Mesendoderm (in vitro differentiated cells): ENCODE measurements at regions not wholly inside any gene's neighbourhood (a gene's known extent, or its start where the extent isn't known, plus 50 kb on each side); places are given as distances from the start of the nearest gene placed in this dataset.

Experiments
- DNase-seq: peaks from one replicate; pipeline ENCODE4 v3.0.0; 2013
- H2AK5ac ChIP-seq: 2 replicates; pipeline ENCODE4 v1.6.1; 2013; ENCODE audit warnings: low read length, inconsistent platforms
- H2BK120ac ChIP-seq: 2 replicates; pipeline ENCODE4 v1.6.1; 2013; ENCODE audit warnings: low read depth, mild to moderate bottlenecking, low read length, moderate library complexity, mixed read lengths
- H2BK15ac ChIP-seq: replicated peaks from 2 replicates; pipeline ENCODE4 v1.6.1; 2013; ENCODE audit warnings: low read depth, mild to moderate bottlenecking, moderate library complexity
- H2BK5ac ChIP-seq: 2 replicates; pipeline ENCODE4 v1.6.1; 2013; ENCODE audit warnings: low read length, inconsistent platforms
- H3K18ac ChIP-seq: 2 replicates; pipeline ENCODE4 v1.6.1; 2013; ENCODE audit warnings: mild to moderate bottlenecking, low read length, mixed read lengths
- H3K23ac ChIP-seq: one replicate; pipeline ENCODE4 v1.6.1; 2013; ENCODE audit warnings: low read length
- H3K27ac ChIP-seq: 2 replicates; pipeline ENCODE4 v1.5.1; 2013; ENCODE audit warnings: low read depth, mild to moderate bottlenecking, inconsistent platforms, low read length, moderate library complexity
- H3K27me3 ChIP-seq: 2 replicates; pipeline ENCODE4 v1.6.1; 2013; ENCODE audit warnings: low read length, control low read depth, mild to moderate bottlenecking, inconsistent platforms; ENCODE audit not compliant: insufficient read depth, poor library complexity
- H3K36me3 ChIP-seq: 2 replicates; pipeline ENCODE4 v1.6.1; 2013; ENCODE audit warnings: low read length, inconsistent platforms; ENCODE audit not compliant: control insufficient read depth, insufficient read depth
- H3K4ac ChIP-seq: one replicate; pipeline ENCODE4 v1.6.1; 2013; ENCODE audit warnings: low read depth, mild to moderate bottlenecking, low read length, moderate library complexity
- H3K4me1 ChIP-seq: 2 replicates; pipeline ENCODE4 v1.6.1; 2013; ENCODE audit warnings: low read depth, low read length, inconsistent platforms; ENCODE audit not compliant: control insufficient read depth
- H3K4me2 ChIP-seq: 2 replicates; pipeline ENCODE4 v1.6.1; 2013; ENCODE audit warnings: low read length
- H3K4me3 ChIP-seq: 2 replicates; pipeline ENCODE4 v1.5.1; 2013; ENCODE audit warnings: mild to moderate bottlenecking, low read length
- H3K56ac ChIP-seq: one replicate; pipeline ENCODE4 v1.6.1; 2013; ENCODE audit warnings: low read length
- H3K79me1 ChIP-seq: 2 replicates; pipeline ENCODE4 v1.6.1; 2013; ENCODE audit warnings: low read length, inconsistent platforms
- H3K79me2 ChIP-seq: 2 replicates; pipeline ENCODE4 v1.6.1; 2013; ENCODE audit warnings: mild to moderate bottlenecking, low read length; ENCODE audit not compliant: control insufficient read depth, insufficient read depth
- H3K9ac ChIP-seq: 2 replicates; pipeline ENCODE4 v1.6.1; 2013; ENCODE audit warnings: low read length, inconsistent platforms
- H4K5ac ChIP-seq: one replicate; pipeline ENCODE4 v1.6.1; 2013; ENCODE audit warnings: low read length
- H4K8ac ChIP-seq: one replicate; pipeline ENCODE4 v1.6.1; 2013; ENCODE audit warnings: low read depth, mild to moderate bottlenecking, control low read depth, low read length, moderate library complexity
- WGBS: extraction: QIAGEN DNeasy Blood & Tissue Kit; methylation state at CpG from one replicate; pipeline ENCODE4 v1.1.7; 2013; ENCODE audit warnings: low lambda C conversion rate, missing lambda C conversion rate; ENCODE audit not compliant: insufficient coverage; ENCODE audit errors: extremely low coverage; 5-methylcytosine and 5-hydroxymethylcytosine counted together

DNA sequence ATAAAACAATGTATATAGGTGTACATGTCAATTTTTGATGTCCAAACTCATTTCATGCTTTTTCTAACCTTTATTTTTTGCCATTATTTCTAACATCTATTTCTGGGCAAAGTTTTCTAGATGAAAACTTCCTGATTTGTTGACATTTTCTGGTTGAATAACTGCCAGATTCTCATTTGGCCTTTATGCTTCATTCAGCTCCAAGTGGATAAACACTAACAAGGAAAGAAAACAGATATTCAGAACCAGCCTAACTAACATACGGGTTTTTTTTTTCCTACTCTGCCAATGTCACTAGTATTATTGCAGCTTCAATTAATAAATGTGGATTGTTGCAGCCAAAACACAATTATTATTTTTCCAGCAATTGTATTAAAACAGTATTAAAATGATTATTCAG is 50.9 kb upstream of the RAP1GDS1 start:
- H4K5ac ChIP-seq: no peak overlapping the region
- H3K4me2 ChIP-seq: no peak overlapping the region
- H3K79me1 ChIP-seq: no peaks in the 10 kb centered on the region
- H3K4me3 ChIP-seq: no peak overlapping the region
- no peak overlapping the region for H2AK5ac ChIP-seq
- H3K4me1 ChIP-seq: no peaks in the 10 kb centered on the region
- no peak overlapping the region for H3K27ac ChIP-seq
- H3K36me3 ChIP-seq: no peaks in the 10 kb centered on the region
- no peak overlapping the region for H3K18ac ChIP-seq
- no peak overlapping the region for H2BK5ac ChIP-seq
- DNase-seq: no peak
- H3K56ac ChIP-seq: no peak overlapping the region
- no peak overlapping the region for H3K23ac ChIP-seq
- H3K79me2 ChIP-seq: no peaks in the 10 kb centered on the region
- no peak overlapping the region for H3K4ac ChIP-seq
- H2BK120ac ChIP-seq: no peak overlapping the region
- H4K8ac ChIP-seq: no peak overlapping the region
- H2BK15ac ChIP-seq: no peak overlapping the region
- H3K9ac ChIP-seq: no peak overlapping the region
- H3K27me3 ChIP-seq: no peaks in the 10 kb centered on the region
- no CpG with 5 or more reads among the region's 1 CpG for WGBS

DNA sequence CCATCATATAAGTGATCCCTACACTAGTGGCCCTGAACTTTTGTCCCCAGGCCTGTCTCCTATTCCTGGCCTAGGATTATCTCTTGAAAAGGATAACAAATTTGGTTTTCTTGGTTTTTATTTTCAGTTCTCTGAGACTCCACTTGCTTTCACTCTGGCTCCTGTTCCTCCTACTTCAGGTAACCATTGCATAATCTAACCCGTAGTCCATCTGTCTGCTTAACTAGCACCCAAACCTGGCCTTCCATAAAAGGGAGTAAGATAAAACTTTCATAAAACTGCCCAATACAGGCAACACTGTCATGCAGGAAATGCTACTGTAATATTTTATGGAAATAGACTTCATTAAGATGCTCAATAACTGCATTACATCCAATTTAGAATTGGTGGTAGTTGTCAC is 52.1 kb upstream of the RAP1GDS1 start:
- no peak overlapping the region for H3K18ac ChIP-seq
- no peak overlapping the region for H3K56ac ChIP-seq
- H3K36me3 ChIP-seq: no peaks in the 10 kb centered on the region
- no peak overlapping the region for H4K5ac ChIP-seq
- H3K23ac ChIP-seq: no peak overlapping the region
- no peak overlapping the region for H2AK5ac ChIP-seq
- no peaks in the 10 kb centered on the region for H3K4me1 ChIP-seq
- H2BK120ac ChIP-seq: no peak overlapping the region
- no peaks in the 10 kb centered on the region for H3K79me1 ChIP-seq
- H4K8ac ChIP-seq: no peak overlapping the region
- H3K27ac ChIP-seq: no peak overlapping the region
- no peaks in the 10 kb centered on the region for H3K27me3 ChIP-seq
- no peak for DNase-seq
- H2BK5ac ChIP-seq: no peak overlapping the region
- no peak overlapping the region for H3K4me3 ChIP-seq
- no CpG with 5 or more reads among the region's 1 CpG for WGBS
- no peak overlapping the region for H3K9ac ChIP-seq
- no peak overlapping the region for H3K4ac ChIP-seq
- no peak overlapping the region for H2BK15ac ChIP-seq
- H3K79me2 ChIP-seq: no peaks in the 10 kb centered on the region
- no peak overlapping the region for H3K4me2 ChIP-seq

DNA sequence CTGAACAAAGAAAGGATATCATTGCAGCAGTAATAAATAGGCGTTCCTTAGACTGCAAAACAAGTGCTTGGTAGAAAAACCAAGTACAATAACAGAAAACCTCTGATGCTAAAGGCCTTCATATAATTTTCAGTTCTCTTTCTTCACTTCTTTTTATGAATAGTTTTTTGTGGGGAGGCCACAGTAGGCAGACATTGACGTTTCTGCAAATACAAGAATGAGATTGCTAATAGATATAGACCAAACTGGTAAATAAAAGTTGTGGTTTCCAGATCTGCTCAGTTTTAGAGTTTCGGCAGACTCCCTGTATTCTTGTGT is 57.0 kb upstream of the RAP1GDS1 start:
- Histone ChIP-seq H3K4ac (no peak overlapping the region), H3K9ac (no peak overlapping the region), H2BK15ac (no peak overlapping the region), H2AK5ac (no peak overlapping the region), H2BK5ac (no peak overlapping the region), H3K79me1 (no peaks in the 10 kb centered on the region), H4K5ac (no peak overlapping the region), H3K4me2 (no peak overlapping the region), H3K4me1 (no peaks in the 10 kb centered on the region), H3K36me3 (no peaks in the 10 kb centered on the region), H3K4me3 (no peak overlapping the region), H4K8ac (no peak overlapping the region), H3K23ac (no peak overlapping the region), H3K27ac (no peak overlapping the region), H3K18ac (no peak overlapping the region), H3K27me3 (no peaks in the 10 kb centered on the region), H3K79me2 (no peaks in the 10 kb centered on the region), H3K56ac (no peak overlapping the region), H2BK120ac (no peak overlapping the region)
- no CpG with 5 or more reads among the region's 3 CpGs for WGBS
- no peak for DNase-seq

DNA sequence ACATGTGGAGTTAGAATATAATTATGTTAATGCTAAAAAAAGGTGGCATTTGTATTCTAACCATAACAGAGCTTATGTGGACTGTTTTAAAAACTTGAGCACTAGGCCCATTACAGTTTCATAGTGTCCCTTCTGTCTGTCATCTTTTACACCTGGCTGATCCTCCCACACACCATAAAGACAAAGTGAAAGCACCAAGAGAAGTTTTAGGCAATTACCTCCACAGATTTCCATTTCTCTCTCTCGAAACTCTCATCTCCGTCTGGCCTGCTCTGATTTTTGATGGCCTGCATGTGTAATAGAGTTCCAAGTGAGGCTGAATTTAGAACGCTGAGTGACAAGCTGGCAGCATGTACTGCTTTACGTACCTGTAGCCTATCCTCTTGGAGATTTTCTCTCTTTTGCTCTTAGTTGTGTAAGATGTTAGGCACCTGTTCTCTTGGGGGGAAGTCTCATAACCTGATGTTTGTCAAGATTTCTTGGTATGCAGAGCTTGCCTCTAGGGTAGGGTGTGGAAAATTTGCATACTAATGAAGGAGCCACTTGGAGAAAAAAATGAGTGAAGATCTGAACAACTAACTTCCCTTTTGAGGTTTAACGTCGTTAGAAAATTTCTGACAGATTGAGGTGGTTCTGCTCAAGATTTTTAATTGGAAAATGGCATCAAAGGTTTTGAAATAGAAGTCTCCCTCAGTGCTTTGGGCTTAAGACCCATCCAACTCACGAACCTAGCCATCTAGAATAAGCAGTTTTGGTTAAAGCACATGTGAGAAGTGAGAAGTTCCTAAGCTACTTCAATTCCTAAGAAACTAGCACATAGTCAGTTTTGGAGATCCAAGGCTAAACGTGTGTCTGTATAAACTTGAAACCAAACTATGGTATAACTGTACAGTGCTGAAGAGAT is 57.6 kb upstream of the RAP1GDS1 start:
- no peak overlapping the region for H3K9ac ChIP-seq
- H2BK120ac ChIP-seq: no peak overlapping the region
- no peak overlapping the region for H3K56ac ChIP-seq
- H3K18ac ChIP-seq: no peak overlapping the region
- no peaks in the 10 kb centered on the region for H3K79me2 ChIP-seq
- H3K79me1 ChIP-seq: no peaks in the 10 kb centered on the region
- peak overlapping the region; percentile 13 for H4K8ac ChIP-seq
- H3K4me3 ChIP-seq: no peak overlapping the region
- no peak overlapping the region for H2AK5ac ChIP-seq
- no peaks in the 10 kb centered on the region for H3K4me1 ChIP-seq
- no peak overlapping the region for H3K27ac ChIP-seq
- no CpG with 5 or more reads among the region's 8 CpGs for WGBS
- no peak overlapping the region for H2BK5ac ChIP-seq
- peak; percentile 9 for DNase-seq
- no peak overlapping the region for H3K4me2 ChIP-seq
- H3K27me3 ChIP-seq: no peaks in the 10 kb centered on the region
- H3K36me3 ChIP-seq: no peaks in the 10 kb centered on the region
- H3K23ac ChIP-seq: no peak overlapping the region
- H4K5ac ChIP-seq: no peak overlapping the region
- no peak overlapping the region for H2BK15ac ChIP-seq
- no peak overlapping the region for H3K4ac ChIP-seq

DNA sequence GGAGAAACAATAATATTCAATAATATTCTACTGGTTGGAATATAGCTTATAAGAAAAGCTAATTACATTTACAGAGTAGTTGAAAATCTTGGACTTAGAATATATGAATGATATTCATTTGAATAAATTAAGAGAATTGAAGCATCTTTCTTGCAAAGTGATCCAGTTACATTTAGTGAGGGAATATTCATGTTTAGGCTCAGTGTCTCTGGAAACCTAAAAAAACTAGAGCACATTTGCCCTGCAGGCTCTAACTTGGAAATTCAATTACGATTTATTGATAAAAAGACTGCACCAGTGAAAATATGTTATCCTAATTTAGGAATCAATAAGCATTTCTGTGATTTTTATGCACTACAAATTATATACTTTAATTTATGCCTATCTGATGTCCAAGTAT is 58.3 kb upstream of the RAP1GDS1 start:
- Histone ChIP-seq H3K27me3 (no peaks in the 10 kb centered on the region), H3K4me3 (no peak overlapping the region), H3K56ac (no peak overlapping the region), H2BK120ac (no peak overlapping the region), H3K4me1 (no peaks in the 10 kb centered on the region), H3K9ac (no peak overlapping the region), H3K36me3 (no peaks in the 10 kb centered on the region), H3K18ac (no peak overlapping the region), H3K4ac (no peak overlapping the region), H3K79me2 (no peaks in the 10 kb centered on the region), H2AK5ac (no peak overlapping the region), H4K5ac (no peak overlapping the region), H3K27ac (no peak overlapping the region), H4K8ac (no peak overlapping the region), H3K4me2 (no peak overlapping the region), H2BK15ac (no peak overlapping the region), H3K23ac (no peak overlapping the region), H2BK5ac (no peak overlapping the region), H3K79me1 (no peaks in the 10 kb centered on the region)
- no peak for DNase-seq
- no CpG with 5 or more reads among the region's 1 CpG for WGBS

DNA sequence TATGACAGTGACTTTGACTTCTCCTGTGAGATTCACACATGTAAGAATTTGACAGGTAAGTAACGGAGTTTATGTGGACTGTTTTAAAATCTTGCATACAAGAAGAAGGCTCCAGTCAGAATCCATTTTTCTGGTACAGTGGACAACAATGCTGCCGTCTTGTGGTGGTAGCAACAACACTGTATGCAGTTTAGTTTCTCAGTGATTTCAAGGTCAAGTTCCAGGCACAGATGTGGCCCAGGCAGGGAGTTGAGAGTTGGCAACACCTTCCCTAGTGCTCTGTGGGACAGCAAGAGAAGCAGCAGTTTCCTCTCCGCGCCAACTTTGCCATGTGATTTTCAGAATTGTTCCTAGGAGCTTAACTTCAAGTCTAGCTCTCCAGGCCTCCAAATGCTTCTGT is 56.0 kb upstream of the STPG2 start:
- no peak overlapping the region for H3K9ac ChIP-seq
- H2BK15ac ChIP-seq: no peak overlapping the region
- no peaks in the 10 kb centered on the region for H3K36me3 ChIP-seq
- no peak overlapping the region for H4K8ac ChIP-seq
- H3K79me2 ChIP-seq: no peaks in the 10 kb centered on the region
- H2BK120ac ChIP-seq: no peak overlapping the region
- no peak overlapping the region for H3K23ac ChIP-seq
- H4K5ac ChIP-seq: no peak overlapping the region
- no peak overlapping the region for H2AK5ac ChIP-seq
- H3K79me1 ChIP-seq: no peaks in the 10 kb centered on the region
- no peak overlapping the region for H3K4ac ChIP-seq
- no peaks in the 10 kb centered on the region for H3K4me1 ChIP-seq
- no peak for DNase-seq
- H3K4me2 ChIP-seq: no peak overlapping the region
- no peaks in the 10 kb centered on the region for H3K27me3 ChIP-seq
- H3K4me3 ChIP-seq: no peak overlapping the region
- H3K56ac ChIP-seq: no peak overlapping the region
- no CpG with 5 or more reads among the region's 4 CpGs for WGBS
- no peak overlapping the region for H2BK5ac ChIP-seq
- no peak overlapping the region for H3K18ac ChIP-seq
- H3K27ac ChIP-seq: no peak overlapping the region
